Uterus (tissue), 2 donors: ENCODE measurements at regions not wholly inside any gene's neighbourhood (a gene's known extent, or its start where the extent isn't known, plus 50 kb on each side); places are given as distances from the start of the nearest gene placed in this dataset.

Experiments
- POLR2A ChIP-seq, 2 donors: fragments of 450-650 bp; IDR thresholded peaks; one replicate each; pipeline ENCODE4 v1.6.1; 2016; ENCODE audit warnings: antibody characterized with exemption in 2 of 2, mild to moderate bottlenecking in 1 of 2, moderate library complexity in 1 of 2
- TF ChIP-seq, protein P1 (sequence below), 4 experiments: fragments of 200-600 bp in 2 of 4; fragments of 450-650 bp in 2 of 4; sonication (generic) in 2 of 4; IDR thresholded peaks; one replicate each; pipeline ENCODE4 v1.5.1; 2016 to 2019; ENCODE audit warnings: antibody characterized with exemption in 4 of 4, mild to moderate bottlenecking in 2 of 4, moderate library complexity in 1 of 4

GRCh38 chr4:33255094-33255493, 2534.9 kb downstream of the PCDH7 start:
- TF ChIP-seq, protein P1, sequence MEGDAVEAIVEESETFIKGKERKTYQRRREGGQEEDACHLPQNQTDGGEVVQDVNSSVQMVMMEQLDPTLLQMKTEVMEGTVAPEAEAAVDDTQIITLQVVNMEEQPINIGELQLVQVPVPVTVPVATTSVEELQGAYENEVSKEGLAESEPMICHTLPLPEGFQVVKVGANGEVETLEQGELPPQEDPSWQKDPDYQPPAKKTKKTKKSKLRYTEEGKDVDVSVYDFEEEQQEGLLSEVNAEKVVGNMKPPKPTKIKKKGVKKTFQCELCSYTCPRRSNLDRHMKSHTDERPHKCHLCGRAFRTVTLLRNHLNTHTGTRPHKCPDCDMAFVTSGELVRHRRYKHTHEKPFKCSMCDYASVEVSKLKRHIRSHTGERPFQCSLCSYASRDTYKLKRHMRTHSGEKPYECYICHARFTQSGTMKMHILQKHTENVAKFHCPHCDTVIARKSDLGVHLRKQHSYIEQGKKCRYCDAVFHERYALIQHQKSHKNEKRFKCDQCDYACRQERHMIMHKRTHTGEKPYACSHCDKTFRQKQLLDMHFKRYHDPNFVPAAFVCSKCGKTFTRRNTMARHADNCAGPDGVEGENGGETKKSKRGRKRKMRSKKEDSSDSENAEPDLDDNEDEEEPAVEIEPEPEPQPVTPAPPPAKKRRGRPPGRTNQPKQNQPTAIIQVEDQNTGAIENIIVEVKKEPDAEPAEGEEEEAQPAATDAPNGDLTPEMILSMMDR (IDR thresholded peaks at IDR 0.05) = no peak
- no peak for TF ChIP-seq POLR2A (IDR thresholded peaks at IDR 0.05)
